ENCODE measurements at regions not wholly inside any gene's neighbourhood (a gene's known extent, or its start where the extent isn't known, plus 50 kb on each side); places are given as distances from the start of the nearest gene placed in this dataset.

DNA sequence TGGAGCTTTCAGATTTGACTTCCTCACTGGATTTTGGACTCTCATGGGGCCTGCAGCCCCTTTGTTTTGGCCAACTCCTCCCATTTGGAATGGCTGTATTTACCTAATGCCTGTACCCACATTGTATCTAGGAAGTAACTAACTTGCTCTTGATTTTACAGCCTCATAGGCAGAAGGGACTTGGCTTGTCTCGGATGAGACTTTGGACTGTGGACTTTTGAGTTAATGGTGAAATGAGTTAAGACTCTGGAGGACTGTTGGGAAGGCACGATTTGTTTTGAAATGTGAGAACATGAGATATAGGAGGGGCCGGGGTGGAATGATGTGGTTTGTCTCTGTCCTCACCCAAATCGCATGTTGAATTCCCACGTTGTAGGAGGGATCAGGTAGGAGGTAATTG is 233.4 kb upstream of the GALNT5 start:
- no peak for TF ChIP-seq GATA2 (IDR thresholded peaks at IDR 0.05; ENCODE audit: low read depth, low read length)
- no peak for TF ChIP-seq GATA3 (IDR thresholded peaks at IDR 0.05; ENCODE audit: low read depth, low read length)
